Panc1 (cell line): ENCODE measurements at regions not wholly inside any gene's neighbourhood (a gene's known extent, or its start where the extent isn't known, plus 50 kb on each side); places are given as distances from the start of the nearest gene placed in this dataset.
"Not testable (repeated sequence)": the region's sequence is repeated elsewhere in the genome, so short reads cannot be mapped to it uniquely, and the experiment has no call there.

Experiments
- POLR2AphosphoS5 ChIP-seq: IDR thresholded peaks from 2 replicates; pipeline ENCODE4 v1.6.1; 2012; ENCODE audit warnings: mild to moderate bottlenecking, low read depth, low read length, moderate library complexity
- SIN3A ChIP-seq: IDR thresholded peaks from 2 replicates; pipeline ENCODE4 v1.6.1; 2012; ENCODE audit warnings: low read depth, mild to moderate bottlenecking, low read length, moderate library complexity, borderline replicate concordance; ENCODE audit not compliant: insufficient read depth
- TCF7L2 ChIP-seq: IDR thresholded peaks from 2 replicates; pipeline ENCODE4 v1.6.1; 2011; ENCODE audit warnings: mild to moderate bottlenecking, low read depth, low read length, inconsistent platforms
- TF ChIP-seq, protein P1 (sequence below): fragments of 450-650 bp; IDR thresholded peaks from 2 replicates; pipeline ENCODE4 v1.5.1; 2017; ENCODE audit warnings: mild to moderate bottlenecking
- TF ChIP-seq, protein P2 (sequence below), 2 experiments: IDR thresholded peaks; 2 replicates each; pipeline ENCODE4 v1.6.1; 2011 to 2012; ENCODE audit warnings: low read depth in 2 of 2, control low read depth in 1 of 2, low read length in 1 of 2, mild to moderate bottlenecking in 1 of 2, moderate library complexity in 1 of 2; ENCODE audit not compliant: insufficient read depth in 1 of 2

DNA sequence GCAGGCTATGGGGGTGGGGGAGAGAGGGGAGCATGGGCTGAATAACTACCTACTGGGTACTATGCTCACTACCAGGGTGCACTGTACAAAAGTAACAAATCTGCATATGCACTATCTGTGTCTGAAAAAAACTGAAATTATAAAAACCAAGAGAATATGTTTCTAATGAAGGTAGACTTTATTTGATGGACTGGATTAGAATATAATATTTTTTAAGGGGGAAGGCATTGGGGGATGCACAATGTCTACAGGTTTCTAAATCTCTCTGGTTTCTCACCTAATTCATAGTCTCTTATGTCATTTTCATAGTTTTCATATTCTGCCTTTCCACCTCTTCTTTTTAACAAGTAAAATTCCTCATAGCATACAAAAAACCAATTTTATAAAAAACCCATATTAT is 200.8 kb upstream of the C1QTNF3 start:
- TF ChIP-seq, protein P1, sequence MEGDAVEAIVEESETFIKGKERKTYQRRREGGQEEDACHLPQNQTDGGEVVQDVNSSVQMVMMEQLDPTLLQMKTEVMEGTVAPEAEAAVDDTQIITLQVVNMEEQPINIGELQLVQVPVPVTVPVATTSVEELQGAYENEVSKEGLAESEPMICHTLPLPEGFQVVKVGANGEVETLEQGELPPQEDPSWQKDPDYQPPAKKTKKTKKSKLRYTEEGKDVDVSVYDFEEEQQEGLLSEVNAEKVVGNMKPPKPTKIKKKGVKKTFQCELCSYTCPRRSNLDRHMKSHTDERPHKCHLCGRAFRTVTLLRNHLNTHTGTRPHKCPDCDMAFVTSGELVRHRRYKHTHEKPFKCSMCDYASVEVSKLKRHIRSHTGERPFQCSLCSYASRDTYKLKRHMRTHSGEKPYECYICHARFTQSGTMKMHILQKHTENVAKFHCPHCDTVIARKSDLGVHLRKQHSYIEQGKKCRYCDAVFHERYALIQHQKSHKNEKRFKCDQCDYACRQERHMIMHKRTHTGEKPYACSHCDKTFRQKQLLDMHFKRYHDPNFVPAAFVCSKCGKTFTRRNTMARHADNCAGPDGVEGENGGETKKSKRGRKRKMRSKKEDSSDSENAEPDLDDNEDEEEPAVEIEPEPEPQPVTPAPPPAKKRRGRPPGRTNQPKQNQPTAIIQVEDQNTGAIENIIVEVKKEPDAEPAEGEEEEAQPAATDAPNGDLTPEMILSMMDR = not testable (repeated sequence)
- TF ChIP-seq POLR2AphosphoS5, SIN3A, TCF7L2: not testable (repeated sequence)
- TF ChIP-seq, protein P2, sequence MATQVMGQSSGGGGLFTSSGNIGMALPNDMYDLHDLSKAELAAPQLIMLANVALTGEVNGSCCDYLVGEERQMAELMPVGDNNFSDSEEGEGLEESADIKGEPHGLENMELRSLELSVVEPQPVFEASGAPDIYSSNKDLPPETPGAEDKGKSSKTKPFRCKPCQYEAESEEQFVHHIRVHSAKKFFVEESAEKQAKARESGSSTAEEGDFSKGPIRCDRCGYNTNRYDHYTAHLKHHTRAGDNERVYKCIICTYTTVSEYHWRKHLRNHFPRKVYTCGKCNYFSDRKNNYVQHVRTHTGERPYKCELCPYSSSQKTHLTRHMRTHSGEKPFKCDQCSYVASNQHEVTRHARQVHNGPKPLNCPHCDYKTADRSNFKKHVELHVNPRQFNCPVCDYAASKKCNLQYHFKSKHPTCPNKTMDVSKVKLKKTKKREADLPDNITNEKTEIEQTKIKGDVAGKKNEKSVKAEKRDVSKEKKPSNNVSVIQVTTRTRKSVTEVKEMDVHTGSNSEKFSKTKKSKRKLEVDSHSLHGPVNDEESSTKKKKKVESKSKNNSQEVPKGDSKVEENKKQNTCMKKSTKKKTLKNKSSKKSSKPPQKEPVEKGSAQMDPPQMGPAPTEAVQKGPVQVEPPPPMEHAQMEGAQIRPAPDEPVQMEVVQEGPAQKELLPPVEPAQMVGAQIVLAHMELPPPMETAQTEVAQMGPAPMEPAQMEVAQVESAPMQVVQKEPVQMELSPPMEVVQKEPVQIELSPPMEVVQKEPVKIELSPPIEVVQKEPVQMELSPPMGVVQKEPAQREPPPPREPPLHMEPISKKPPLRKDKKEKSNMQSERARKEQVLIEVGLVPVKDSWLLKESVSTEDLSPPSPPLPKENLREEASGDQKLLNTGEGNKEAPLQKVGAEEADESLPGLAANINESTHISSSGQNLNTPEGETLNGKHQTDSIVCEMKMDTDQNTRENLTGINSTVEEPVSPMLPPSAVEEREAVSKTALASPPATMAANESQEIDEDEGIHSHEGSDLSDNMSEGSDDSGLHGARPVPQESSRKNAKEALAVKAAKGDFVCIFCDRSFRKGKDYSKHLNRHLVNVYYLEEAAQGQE (IDR thresholded peaks at IDR 0.05; ENCODE audit: insufficient read depth in 1 of 2, low read depth in 2 of 2, low read length in 1 of 2) = not testable (repeated sequence)
